ENCODE measurements at regions not wholly inside any gene's neighbourhood (a gene's known extent, or its start where the extent isn't known, plus 50 kb on each side); places are given as distances from the start of the nearest gene placed in this dataset.
A peak's percentile ranks its signal among the peaks of the same experiment; 100 is the strongest.

DNA sequence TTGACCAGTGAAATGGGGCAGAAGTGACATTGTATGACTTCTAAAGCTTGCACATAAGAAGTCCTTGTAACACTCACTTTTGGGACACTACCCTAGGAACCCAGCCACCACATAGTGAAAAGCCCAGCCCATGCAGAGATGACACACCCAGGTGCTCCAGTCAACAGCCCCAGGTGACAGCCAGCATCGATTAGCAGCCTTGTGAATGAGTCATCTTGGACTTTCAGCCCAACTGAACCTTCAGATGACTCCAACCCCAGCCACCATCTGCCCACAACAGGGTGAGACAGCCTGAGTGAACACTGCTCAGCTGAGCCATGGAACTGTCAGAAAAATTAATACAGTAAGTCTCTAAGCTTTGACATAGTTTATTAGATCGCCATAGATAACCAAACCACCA is 458.6 kb downstream of the ZSWIM6 start:
- no peak for FAIRE-seq
- peaks cover 0 to 19% (median 5%) of the 10 kb centered on the region in 3 donors for H3K4me1 ChIP-seq (ENCODE audit: control insufficient read depth in 3 of 3, insufficient read depth in 2 of 3, low read depth in 1 of 3, low read length in 2 of 3)
- peaks cover 0 to 2% (median 0%) of the 10 kb centered on the region in 3 donors for H3K27me3 ChIP-seq (ENCODE audit: control insufficient read depth in 3 of 3, insufficient read depth in 3 of 3, low read length in 3 of 3)
- H3K36me3 ChIP-seq (ENCODE audit: control insufficient read depth in 3 of 3, insufficient read depth in 2 of 3, low read depth in 1 of 3, low read length in 3 of 3): no peaks in the 10 kb centered on the region
- peak overlapping the region; percentile 33 to 88 (median 74) for H3K27ac ChIP-seq (ENCODE audit: low read depth in 1 of 3, low read length in 2 of 3)
- peak; percentile 91 to 98 for DNase-seq
- H3K4me3 ChIP-seq (ENCODE audit: low read depth in 1 of 3, low read length in 3 of 3): no peak overlapping the region
- WGBS, 3 donors: 10 to 59% (median 24%) methylated on average over 2 of the region's 2 CpGs
- no peaks in the 10 kb centered on the region for H3K9me3 ChIP-seq (ENCODE audit: control insufficient read depth in 2 of 2, insufficient read depth in 1 of 2, low read depth in 1 of 2, low read length in 1 of 2)

DNA sequence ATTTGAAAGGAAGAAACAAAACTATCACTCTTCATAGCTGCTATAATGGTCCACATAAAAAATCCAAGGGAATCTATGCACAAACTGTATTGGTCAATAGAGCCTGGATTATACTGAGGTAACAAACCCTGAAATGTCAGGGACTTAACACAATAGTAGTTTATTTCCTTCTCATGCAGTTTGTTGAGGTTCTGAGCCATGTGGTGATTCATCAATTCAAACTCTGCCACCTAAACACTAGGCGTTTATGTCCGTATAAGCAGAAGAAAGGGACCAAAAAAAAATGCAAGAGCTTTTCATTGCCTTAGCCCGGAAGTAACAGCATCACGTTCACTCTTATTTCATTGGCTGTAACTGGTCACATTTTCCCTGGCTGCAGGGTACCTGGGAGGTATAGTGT is 464.7 kb downstream of the ZSWIM6 start:
- WGBS, 3 donors: 85 to 90% (median 86%) methylated on average over 4 of the region's 4 CpGs
- Histone ChIP-seq H3K4me1 (ENCODE audit: control insufficient read depth in 3 of 3, insufficient read depth in 2 of 3, low read depth in 1 of 3, low read length in 2 of 3) (peaks cover 0 to 5% (median under 1%) of the 10 kb centered on the region in 3 donors), H3K4me3 (ENCODE audit: low read depth in 1 of 3, low read length in 3 of 3) (no peak overlapping the region), H3K36me3 (ENCODE audit: control insufficient read depth in 3 of 3, insufficient read depth in 2 of 3, low read depth in 1 of 3, low read length in 3 of 3) (no peaks in the 10 kb centered on the region), H3K27ac (ENCODE audit: low read depth in 1 of 3, low read length in 2 of 3) (no peak overlapping the region), H3K9me3 (ENCODE audit: control insufficient read depth in 2 of 2, insufficient read depth in 1 of 2, low read depth in 1 of 2, low read length in 1 of 2) (no peaks in the 10 kb centered on the region), H3K27me3 (ENCODE audit: control insufficient read depth in 3 of 3, insufficient read depth in 3 of 3, low read length in 3 of 3) (no peaks in the 10 kb centered on the region)
- FAIRE-seq (no peak), DNase-seq (no peak)

DNA sequence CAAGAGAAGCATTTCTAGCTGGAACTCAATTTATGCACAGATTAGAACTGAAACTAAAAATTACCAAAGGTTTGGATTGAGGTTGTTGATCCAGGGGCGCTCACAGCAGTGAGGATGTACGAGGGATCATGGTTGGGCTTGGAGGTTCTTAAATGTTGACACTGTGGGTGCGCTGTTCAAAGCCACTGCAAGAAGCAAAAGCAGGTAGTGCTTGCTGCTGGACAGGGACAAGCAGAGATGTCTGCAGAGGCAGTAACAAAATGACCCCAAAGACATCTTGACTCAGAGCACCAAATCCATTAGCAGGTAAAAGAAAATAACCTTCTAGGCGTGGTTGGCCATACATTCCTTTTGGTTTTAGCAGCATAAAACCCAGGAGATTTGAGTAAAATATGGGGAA is 468.4 kb downstream of the ZSWIM6 start:
- WGBS, 3 donors: 86 to 90% (median 88%) methylated on average over 4 of the region's 4 CpGs
- Histone ChIP-seq H3K4me1 (ENCODE audit: control insufficient read depth in 3 of 3, insufficient read depth in 2 of 3, low read depth in 1 of 3, low read length in 2 of 3) (peaks cover 0 to 3% (median 3%) of the 10 kb centered on the region in 3 donors), H3K27ac (ENCODE audit: low read depth in 1 of 3, low read length in 2 of 3) (no peak overlapping the region), H3K36me3 (ENCODE audit: control insufficient read depth in 3 of 3, insufficient read depth in 2 of 3, low read depth in 1 of 3, low read length in 3 of 3) (no peaks in the 10 kb centered on the region), H3K4me3 (ENCODE audit: low read depth in 1 of 3, low read length in 3 of 3) (no peak overlapping the region), H3K9me3 (ENCODE audit: control insufficient read depth in 2 of 2, insufficient read depth in 1 of 2, low read depth in 1 of 2, low read length in 1 of 2) (no peaks in the 10 kb centered on the region), H3K27me3 (ENCODE audit: control insufficient read depth in 3 of 3, insufficient read depth in 3 of 3, low read length in 3 of 3) (no peaks in the 10 kb centered on the region)
- no peak for FAIRE-seq
- no peak for DNase-seq

GRCh38 chr5:61801174-61801573 is 469.1 kb downstream of the ZSWIM6 start:
- no peak for FAIRE-seq
- peak in 1 of 2 donors; percentile 19 for DNase-seq
- H3K9me3 ChIP-seq (ENCODE audit: control insufficient read depth in 2 of 2, insufficient read depth in 1 of 2, low read depth in 1 of 2, low read length in 1 of 2): no peaks in the 10 kb centered on the region
- 27 to 53% (median 36%) methylated on average over 4 of the region's 4 CpGs for WGBS, 3 donors
- H3K27ac ChIP-seq (ENCODE audit: low read depth in 1 of 3, low read length in 2 of 3): no peak overlapping the region
- H3K27me3 ChIP-seq (ENCODE audit: control insufficient read depth in 3 of 3, insufficient read depth in 3 of 3, low read length in 3 of 3): no peaks in the 10 kb centered on the region
- H3K36me3 ChIP-seq (ENCODE audit: control insufficient read depth in 3 of 3, insufficient read depth in 2 of 3, low read depth in 1 of 3, low read length in 3 of 3): no peaks in the 10 kb centered on the region
- no peak overlapping the region for H3K4me3 ChIP-seq (ENCODE audit: low read depth in 1 of 3, low read length in 3 of 3)
- H3K4me1 ChIP-seq (ENCODE audit: control insufficient read depth in 3 of 3, insufficient read depth in 2 of 3, low read depth in 1 of 3, low read length in 2 of 3): peaks cover 0 to 5% (median 3%) of the 10 kb centered on the region in 3 donors

DNA sequence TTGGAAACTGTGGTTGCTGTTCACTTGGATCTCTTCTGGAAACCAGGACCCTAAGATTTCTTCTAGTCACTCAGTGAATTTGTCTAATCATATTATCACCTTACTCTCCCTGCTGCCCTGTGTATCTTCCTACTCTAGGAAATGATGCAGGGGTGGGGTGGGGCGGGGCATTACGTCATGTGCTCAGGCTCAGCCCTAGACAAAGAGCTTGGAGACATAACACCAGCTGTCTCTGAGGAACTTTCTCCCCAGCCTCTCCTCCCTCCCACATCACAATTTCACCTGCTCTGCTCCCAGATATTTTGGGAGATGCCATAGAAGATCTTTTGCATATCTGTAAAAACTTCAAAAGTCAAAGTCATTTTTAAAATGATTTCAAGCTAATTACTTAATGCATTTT is 470.4 kb downstream of the ZSWIM6 start:
- 19 to 62% (median 52%) methylated on average over 2 of the region's 2 CpGs for WGBS, 3 donors
- no peak for FAIRE-seq
- H3K9me3 ChIP-seq (ENCODE audit: control insufficient read depth in 2 of 2, insufficient read depth in 1 of 2, low read depth in 1 of 2, low read length in 1 of 2): no peaks in the 10 kb centered on the region

DNA sequence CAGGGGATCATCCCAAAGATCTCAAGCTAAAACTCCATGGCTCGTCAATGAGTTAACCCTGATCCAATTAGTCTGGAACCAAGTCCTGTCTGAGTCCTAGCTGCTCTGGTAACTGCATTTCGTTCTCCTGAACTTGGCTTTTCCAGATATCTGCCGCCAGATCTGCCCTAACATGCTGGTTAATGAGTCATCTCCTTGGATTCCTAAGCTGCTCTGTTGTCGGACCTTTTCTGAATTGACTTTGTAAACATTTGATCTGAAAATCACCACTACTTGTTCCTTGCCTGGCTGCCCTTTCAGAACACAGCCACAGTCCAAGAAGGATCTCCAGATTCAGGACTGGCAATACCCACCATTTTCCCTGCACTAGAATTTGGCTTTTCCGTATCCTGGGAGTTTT is 473.0 kb downstream of the ZSWIM6 start:
- H3K27me3 ChIP-seq (ENCODE audit: control insufficient read depth in 3 of 3, insufficient read depth in 3 of 3, low read length in 3 of 3): no peaks in the 10 kb centered on the region
- 58 to 66% (median 66%) methylated on average over 5 of the region's 5 CpGs for WGBS, 3 donors
- no peak for FAIRE-seq
- no peak overlapping the region for H3K27ac ChIP-seq (ENCODE audit: low read depth in 1 of 3, low read length in 2 of 3)
- H3K4me3 ChIP-seq (ENCODE audit: low read depth in 1 of 3, low read length in 3 of 3): no peak overlapping the region
- peaks cover 0 to 22% (median 8%) of the 10 kb centered on the region in 3 donors for H3K4me1 ChIP-seq (ENCODE audit: control insufficient read depth in 3 of 3, insufficient read depth in 2 of 3, low read depth in 1 of 3, low read length in 2 of 3)
- peak in 1 of 2 donors; percentile 46 for DNase-seq
- H3K9me3 ChIP-seq (ENCODE audit: control insufficient read depth in 2 of 2, insufficient read depth in 1 of 2, low read depth in 1 of 2, low read length in 1 of 2): no peaks in the 10 kb centered on the region
- H3K36me3 ChIP-seq (ENCODE audit: control insufficient read depth in 3 of 3, insufficient read depth in 2 of 3, low read depth in 1 of 3, low read length in 3 of 3): no peaks in the 10 kb centered on the region

More for the DNA sequence above, 470.4 kb downstream of the ZSWIM6 start:
- Histone ChIP-seq H3K27ac (ENCODE audit: low read depth in 1 of 3, low read length in 2 of 3) (no peak overlapping the region), H3K4me3 (ENCODE audit: low read depth in 1 of 3, low read length in 3 of 3) (no peak overlapping the region), H3K36me3 (ENCODE audit: control insufficient read depth in 3 of 3, insufficient read depth in 2 of 3, low read depth in 1 of 3, low read length in 3 of 3) (no peaks in the 10 kb centered on the region), H3K4me1 (ENCODE audit: control insufficient read depth in 3 of 3, insufficient read depth in 2 of 3, low read depth in 1 of 3, low read length in 2 of 3) (peaks cover 0 to 6% (median 5%) of the 10 kb centered on the region in 3 donors), H3K27me3 (ENCODE audit: control insufficient read depth in 3 of 3, insufficient read depth in 3 of 3, low read length in 3 of 3) (no peaks in the 10 kb centered on the region)
- DNase-seq: peak; percentile 54 to 67

DNA sequence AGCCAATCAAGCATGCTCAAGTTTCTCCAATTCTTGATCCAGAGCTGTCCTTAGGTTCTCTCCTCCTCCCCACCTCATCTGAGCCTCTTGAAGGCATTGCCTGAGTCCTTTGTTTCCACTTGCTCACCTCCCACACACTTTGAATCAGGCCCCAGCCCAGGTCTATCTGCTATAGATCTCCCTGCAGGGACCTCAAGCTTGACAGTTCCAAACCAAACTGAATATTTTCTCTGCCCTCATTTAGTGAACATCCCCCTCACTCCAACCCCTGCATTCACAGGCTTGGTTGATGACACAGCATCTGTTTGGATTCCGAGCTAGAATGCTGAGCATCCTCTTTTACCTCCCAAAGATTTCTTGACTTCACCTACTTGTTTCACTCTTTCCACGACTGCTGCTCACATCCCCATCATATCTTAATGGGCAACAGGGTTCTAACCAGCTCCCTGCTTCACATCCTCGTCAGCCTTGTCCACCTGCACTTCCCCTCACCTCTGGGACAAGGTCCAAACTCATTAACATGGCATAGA is 474.5 kb downstream of the ZSWIM6 start:
- Histone ChIP-seq H3K4me1 (ENCODE audit: control insufficient read depth in 3 of 3, insufficient read depth in 2 of 3, low read depth in 1 of 3, low read length in 2 of 3) (peaks cover 0 to 22% (median 8%) of the 10 kb centered on the region in 3 donors), H3K27me3 (ENCODE audit: control insufficient read depth in 3 of 3, insufficient read depth in 3 of 3, low read length in 3 of 3) (no peaks in the 10 kb centered on the region), H3K27ac (ENCODE audit: low read depth in 1 of 3, low read length in 2 of 3) (no peak overlapping the region), H3K36me3 (ENCODE audit: control insufficient read depth in 3 of 3, insufficient read depth in 2 of 3, low read depth in 1 of 3, low read length in 3 of 3) (no peaks in the 10 kb centered on the region), H3K4me3 (ENCODE audit: low read depth in 1 of 3, low read length in 3 of 3) (no peak overlapping the region), H3K9me3 (ENCODE audit: control insufficient read depth in 2 of 2, insufficient read depth in 1 of 2, low read depth in 1 of 2, low read length in 1 of 2) (no peaks in the 10 kb centered on the region)
- 49 to 61% (median 56%) methylated on average over 3 of the region's 3 CpGs for WGBS, 3 donors
- peak in 1 of 2 donors; percentile 42 for DNase-seq
- FAIRE-seq: no peak

DNA sequence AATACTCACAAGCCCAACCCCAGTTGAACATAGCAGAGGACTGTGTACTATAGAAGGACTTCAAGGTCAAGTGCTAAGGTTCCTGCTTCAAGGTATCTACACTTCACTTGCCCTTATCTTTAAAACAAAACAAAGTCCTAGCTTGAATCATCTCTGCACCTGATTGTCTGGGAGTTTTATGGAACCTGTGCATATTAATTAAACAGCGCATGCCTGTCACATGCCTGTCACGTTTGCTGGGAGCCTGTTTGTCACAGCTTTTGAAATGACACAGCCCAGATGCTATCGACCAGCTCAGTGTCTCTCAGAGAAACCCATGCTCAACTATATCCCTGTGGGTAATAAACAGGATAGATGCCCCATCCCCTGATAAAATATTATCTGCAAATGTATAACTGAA is 476.0 kb downstream of the ZSWIM6 start:
- Histone ChIP-seq H3K27me3 (ENCODE audit: control insufficient read depth in 3 of 3, insufficient read depth in 3 of 3, low read length in 3 of 3) (no peaks in the 10 kb centered on the region), H3K27ac (ENCODE audit: low read depth in 1 of 3, low read length in 2 of 3) (peak overlapping the region in 1 of 3 donors; percentile 75), H3K9me3 (ENCODE audit: control insufficient read depth in 2 of 2, insufficient read depth in 1 of 2, low read depth in 1 of 2, low read length in 1 of 2) (no peaks in the 10 kb centered on the region), H3K4me3 (ENCODE audit: low read depth in 1 of 3, low read length in 3 of 3) (no peak overlapping the region), H3K36me3 (ENCODE audit: control insufficient read depth in 3 of 3, insufficient read depth in 2 of 3, low read depth in 1 of 3, low read length in 3 of 3) (no peaks in the 10 kb centered on the region), H3K4me1 (ENCODE audit: control insufficient read depth in 3 of 3, insufficient read depth in 2 of 3, low read depth in 1 of 3, low read length in 2 of 3) (peaks cover 0 to 22% (median 6%) of the 10 kb centered on the region in 3 donors)
- WGBS, 3 donors: 18 to 54% (median 21%) methylated on average over 3 of the region's 3 CpGs
- FAIRE-seq (no peak), DNase-seq (peak; percentile 93 to 97)

DNA sequence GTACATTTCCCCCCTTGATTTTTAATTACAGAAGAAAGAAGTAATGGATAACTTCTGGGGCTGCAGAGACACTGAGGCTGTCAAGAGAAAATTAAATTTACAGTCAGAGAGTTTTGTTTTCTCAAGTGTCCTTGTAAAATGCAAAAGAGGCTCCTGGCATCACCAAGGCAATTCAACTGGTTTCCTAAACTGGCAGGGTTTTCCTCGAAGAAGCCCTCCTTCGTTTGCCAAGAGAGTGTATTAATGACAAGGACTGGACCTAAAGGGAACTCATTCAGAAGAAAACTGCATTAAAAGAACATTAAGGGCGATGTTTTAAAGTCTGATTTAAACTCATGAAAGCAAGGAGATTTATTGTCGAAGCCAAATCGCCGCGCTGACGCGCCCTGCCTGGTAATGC is 476.9 kb downstream of the ZSWIM6 start:
- H3K36me3 ChIP-seq (ENCODE audit: control insufficient read depth in 3 of 3, insufficient read depth in 2 of 3, low read depth in 1 of 3, low read length in 3 of 3): no peaks in the 10 kb centered on the region
- peaks cover 0 to 22% (median 6%) of the 10 kb centered on the region in 3 donors for H3K4me1 ChIP-seq (ENCODE audit: control insufficient read depth in 3 of 3, insufficient read depth in 2 of 3, low read depth in 1 of 3, low read length in 2 of 3)
- FAIRE-seq (no peak), DNase-seq (no peak)
- 84 to 93% (median 87%) methylated on average over 9 of the region's 9 CpGs for WGBS, 3 donors
- no peaks in the 10 kb centered on the region for H3K27me3 ChIP-seq (ENCODE audit: control insufficient read depth in 3 of 3, insufficient read depth in 3 of 3, low read length in 3 of 3)
- peak overlapping the region in 1 of 3 donors; percentile 61 for H3K27ac ChIP-seq (ENCODE audit: low read depth in 1 of 3, low read length in 2 of 3)
- no peak overlapping the region for H3K4me3 ChIP-seq (ENCODE audit: low read depth in 1 of 3, low read length in 3 of 3)
- no peaks in the 10 kb centered on the region for H3K9me3 ChIP-seq (ENCODE audit: control insufficient read depth in 2 of 2, insufficient read depth in 1 of 2, low read depth in 1 of 2, low read length in 1 of 2)

Measured in small intestine (tissue), 7 donors.